GM19438 (cell line): ENCODE measurements at regions not wholly inside any gene's neighbourhood (a gene's known extent, or its start where the extent isn't known, plus 50 kb on each side); places are given as distances from the start of the nearest gene placed in this dataset.
"Not testable (repeated sequence)": the region's sequence is repeated elsewhere in the genome, so short reads cannot be mapped to it uniquely, and the experiment has no call there.

ENCODE experiments used
- ATAC-seq: cut with Tn5 transposase; IDR thresholded peaks from one replicate; pipeline ENCODE4 v1.9.1; 2021; ENCODE audit warnings: low read depth; ENCODE audit not compliant: unreplicated experiment

GRCh38 chr4:15162465-15163283 lies 160.4 kb downstream of the CPEB2 start:
- ATAC-seq, result peak; percentile 62

DNA sequence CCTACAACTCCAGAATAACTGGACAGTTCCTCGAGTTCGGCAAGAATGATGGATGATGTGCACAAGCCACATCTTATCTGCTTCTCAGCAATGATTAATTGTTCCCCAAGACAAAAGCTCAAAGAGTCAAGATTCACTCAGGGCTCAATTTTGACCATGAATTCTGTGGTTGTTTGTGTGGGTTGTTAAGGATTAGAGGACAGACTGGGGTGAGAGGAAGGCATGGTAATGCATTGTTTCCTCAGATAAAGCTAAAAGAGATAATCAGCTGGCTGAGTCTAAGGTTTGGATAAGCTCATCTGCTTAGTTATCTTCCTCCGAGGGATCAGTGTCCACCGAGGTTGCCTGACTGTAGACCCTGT lies 161.0 kb downstream of the CPEB2 start:
- ATAC-seq, result no peak

- no peak for ATAC-seq
These were observed 162.3 kb downstream of the CPEB2 start for GRCh38 chr4:15164571-15164970.

DNA sequence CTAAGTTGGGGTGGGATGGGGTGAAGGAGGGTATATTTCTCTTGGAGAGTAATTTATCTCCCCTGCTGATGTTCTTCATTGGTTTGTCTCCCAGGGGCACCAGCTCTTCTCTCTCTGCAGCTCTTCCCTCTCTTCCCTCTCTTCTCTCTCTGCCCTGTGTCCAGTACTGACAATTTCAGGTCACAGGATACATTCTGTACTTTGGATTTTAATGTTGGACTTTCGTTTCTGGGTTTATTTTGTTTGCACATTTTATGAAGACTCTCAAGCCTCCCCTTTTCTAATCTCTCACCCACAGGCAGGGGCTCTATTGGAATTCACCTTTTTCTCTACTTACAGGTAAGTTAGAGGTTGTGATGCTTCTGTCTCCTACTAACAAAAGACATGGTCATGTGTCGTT lies 165.5 kb downstream of the CPEB2 start:
- ATAC-seq, result no peak

- ATAC-seq, result no peak
These were observed 166.5 kb downstream of the CPEB2 start for GRCh38 chr4:15168759-15169158.

- no peak for ATAC-seq
These were observed 169.4 kb downstream of the CPEB2 start for GRCh38 chr4:15171725-15172124.

DNA sequence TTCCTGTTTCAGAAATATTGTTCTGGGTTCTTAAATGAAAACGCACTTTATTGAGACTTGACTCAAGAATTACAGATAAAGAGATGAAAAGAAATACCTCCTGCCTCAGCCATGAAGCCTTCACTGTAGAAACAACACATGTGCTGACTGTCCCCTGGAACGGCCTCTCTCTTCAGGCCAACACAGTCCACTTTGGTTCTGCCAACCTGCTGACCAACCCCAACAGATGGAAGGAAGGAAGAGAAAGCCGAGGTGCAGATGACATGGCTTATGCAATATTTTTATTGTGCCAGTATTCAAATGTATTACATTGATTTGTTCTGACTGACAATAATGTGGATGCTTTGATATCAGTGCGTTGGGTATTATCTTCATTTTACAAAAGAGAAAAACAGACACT lies 171.0 kb downstream of the CPEB2 start:
- no peak for ATAC-seq

DNA sequence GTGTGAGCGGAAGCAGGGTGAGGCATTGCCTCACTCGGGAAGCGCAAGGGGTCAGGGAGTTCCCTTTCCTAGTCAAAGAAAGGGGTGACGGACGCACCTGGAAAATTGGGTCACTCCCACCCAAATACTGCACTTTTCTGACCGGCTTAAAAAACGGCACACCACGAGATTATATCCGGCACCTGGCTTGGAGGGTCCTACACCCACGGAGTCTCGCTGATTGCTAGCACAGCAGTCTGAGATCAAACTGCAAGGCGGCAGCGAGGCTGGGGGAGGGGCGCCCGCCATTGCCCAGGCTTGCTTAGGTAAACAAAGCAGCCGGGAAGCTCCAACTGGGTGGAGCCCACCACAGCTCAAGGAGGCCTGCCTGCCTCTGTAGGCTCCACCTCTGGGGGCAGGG lies 171.9 kb downstream of the CPEB2 start:
- ATAC-seq, result not testable (repeated sequence)

GRCh38 chr4:15179842-15180241 lies 177.6 kb downstream of the CPEB2 start:
- ATAC-seq, result not testable (repeated sequence)

GRCh38 chr4:15182600-15183220 lies 180.4 kb downstream of the CPEB2 start:
- no peak for ATAC-seq

DNA sequence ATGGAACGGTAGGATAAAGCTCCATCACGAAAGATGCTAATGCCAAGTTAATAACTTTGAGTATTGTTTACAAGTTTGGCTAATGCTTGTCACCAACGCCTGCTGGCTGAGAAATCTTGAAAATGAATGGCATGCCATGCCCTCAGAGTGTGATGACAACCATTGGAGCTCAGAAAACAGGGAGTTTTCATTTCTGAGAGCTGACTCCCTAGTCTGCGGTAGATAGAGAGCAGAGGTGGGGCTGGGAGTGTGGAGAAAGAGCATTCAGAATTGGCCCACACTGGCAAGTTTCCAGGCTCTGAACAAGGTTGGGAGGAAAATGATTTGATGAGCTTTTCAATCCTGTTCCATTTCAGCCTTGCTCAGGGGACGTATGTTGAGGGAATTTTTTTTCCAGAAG lies 183.9 kb downstream of the CPEB2 start:
- no peak for ATAC-seq

DNA sequence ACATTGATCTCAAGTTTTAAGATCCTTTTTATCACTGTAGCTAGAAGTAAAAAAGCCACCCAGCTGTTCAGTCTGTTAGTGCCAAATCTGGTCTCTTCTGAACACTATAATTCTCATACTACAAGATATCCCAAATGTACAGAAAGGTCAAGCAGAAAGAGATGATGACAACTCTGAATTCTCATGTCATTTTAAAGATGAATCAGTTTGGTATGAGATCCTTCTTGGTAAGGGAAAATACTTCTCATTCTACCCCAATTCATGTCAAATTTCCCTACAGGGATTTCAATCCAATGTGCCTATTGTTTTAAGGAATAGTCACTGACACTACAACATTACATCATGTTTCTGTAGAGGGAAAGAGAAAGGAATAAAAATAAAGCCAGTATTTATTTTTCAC lies 184.5 kb downstream of the CPEB2 start:
- ATAC-seq, result no peak

GRCh38 chr4:15188605-15189539 lies 186.6 kb downstream of the CPEB2 start:
- no peak for ATAC-seq

DNA sequence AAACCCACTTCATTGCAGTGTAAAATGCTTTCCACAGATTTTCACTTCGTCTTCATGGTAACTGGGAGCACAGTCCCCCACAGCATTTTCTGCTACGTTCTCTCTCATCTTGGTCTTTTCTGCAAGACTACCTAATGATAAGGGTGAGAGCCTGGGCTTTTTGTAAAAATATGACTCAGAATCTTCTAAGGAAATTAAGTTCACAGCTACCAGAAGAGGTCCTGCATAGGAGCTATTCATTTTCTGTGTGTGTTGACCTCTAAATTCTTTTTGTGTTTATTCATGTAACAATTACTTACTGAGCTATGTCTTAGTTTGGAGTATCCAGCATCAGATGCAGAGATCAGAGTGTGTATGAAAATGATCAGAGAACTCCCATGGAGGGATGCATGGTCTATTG lies 192.2 kb downstream of the CPEB2 start:
- no peak for ATAC-seq

GRCh38 chr4:15197005-15197404 lies 194.7 kb downstream of the CPEB2 start:
- no peak for ATAC-seq

DNA sequence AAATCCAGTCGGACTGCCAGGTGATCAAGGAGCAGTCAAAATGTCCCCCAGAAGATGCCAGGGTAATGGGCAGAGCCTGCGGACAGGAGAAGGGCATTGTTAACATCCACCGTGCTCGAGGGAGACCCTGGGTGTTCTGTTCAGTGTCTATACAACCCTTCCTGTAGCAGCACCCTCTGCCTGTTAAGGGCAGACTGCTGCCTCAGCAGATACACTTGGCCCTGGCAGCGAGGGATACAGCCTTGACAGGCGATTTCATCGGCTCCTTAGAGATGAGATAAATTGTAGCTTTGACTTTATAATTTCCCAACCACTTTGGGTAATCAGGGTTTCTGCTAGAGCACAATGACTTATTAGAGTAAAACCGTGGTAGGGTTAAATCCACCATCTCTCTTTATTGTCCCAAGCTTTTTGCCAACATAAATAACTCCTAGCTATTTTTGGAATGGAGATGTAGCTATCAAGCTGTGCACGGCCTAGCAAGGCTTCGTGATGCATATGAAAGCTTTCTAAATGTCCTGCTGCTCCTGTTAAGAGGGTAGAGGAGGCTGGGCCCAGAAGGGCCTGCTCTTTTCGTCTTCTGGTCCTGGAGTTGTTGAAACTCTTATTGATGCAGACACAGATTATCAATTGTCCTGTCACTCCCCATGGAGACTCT lies 195.9 kb downstream of the CPEB2 start:
- no peak for ATAC-seq

DNA sequence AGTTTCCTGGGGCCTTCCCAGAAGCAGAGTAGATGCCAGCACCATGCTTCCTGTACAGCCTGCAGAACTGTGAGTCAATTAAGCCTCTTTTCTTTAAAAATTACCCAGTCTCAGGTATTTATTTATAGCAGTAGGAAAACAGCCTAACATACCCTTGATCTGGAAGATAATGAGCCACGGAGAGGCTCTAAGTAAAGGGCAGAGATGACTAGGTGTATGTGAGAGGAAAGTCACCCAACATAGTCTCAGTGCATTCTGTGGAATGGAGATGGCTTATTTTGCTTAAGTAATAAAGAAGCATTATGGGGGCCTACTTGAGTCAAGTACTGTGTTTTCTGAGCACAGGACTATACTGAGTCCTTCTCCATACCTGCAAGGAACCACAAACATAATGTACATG lies 199.5 kb downstream of the CPEB2 start:
- ATAC-seq, result no peak

DNA sequence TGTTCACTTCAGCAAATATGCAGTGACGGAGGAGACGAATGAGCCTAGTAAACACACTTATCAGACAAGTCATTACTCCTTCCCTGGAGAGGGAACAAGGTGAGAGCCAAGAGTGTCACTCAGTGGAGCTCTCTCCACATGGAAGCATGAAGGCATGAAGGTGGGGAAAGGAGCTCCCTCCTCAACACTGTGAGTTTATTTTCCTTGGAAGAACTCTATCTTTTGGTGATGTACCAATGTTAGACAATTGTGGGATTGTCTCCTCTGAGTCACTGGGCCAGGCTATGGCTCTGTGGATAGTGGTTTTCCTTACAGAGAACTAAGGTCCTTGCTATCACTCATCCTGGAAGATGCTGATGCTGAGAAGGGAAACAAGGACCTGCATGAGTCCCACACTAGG lies 200.2 kb downstream of the CPEB2 start:
- no peak for ATAC-seq

- ATAC-seq, result not testable (repeated sequence)
These were observed 204.2 kb downstream of the CPEB2 start for GRCh38 chr4:15206526-15206925.

DNA sequence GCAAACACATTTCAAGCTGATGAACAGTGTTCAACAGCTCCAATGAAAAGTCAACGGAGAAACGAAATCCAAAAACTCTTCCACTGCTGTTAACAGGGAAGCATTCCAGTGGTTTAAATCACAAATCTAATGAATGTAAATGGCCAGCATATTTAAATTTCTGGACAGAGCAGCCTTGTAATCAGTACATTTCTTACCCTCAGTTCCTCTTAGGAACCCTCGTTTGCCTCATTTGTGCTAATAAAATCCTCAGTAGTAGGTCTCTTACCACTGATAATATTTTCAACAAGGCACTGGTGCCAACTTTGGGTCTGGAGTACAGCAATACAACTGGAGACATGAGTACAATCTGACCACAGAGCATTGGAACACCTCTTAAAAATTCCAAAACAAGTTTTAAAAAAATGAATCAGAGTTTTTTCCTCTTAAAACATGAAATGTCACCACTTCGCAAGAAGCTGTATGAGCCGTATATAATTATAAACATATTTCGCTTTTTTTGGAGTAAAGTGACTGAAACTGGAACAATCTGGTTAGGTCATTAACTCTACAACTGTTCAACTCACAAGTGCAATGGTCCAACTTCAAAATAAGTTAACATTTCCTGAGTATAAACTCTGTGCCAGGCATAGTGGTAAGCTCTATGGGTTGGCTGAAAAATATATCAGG lies 211.2 kb downstream of the CPEB2 start:
- ATAC-seq, result no peak
